PFSK-1 (cell line): ENCODE measurements at regions not wholly inside any gene's neighbourhood (a gene's known extent, or its start where the extent isn't known, plus 50 kb on each side); places are given as distances from the start of the nearest gene placed in this dataset.

Experiments used
- POLR2AphosphoS5 ChIP-seq: IDR thresholded peaks from 2 replicates; pipeline ENCODE4 v1.6.1; 2012; ENCODE audit warnings: low read depth, mild to moderate bottlenecking, control low read depth, low read length, moderate library complexity
- SIN3A ChIP-seq: IDR thresholded peaks from 2 replicates; pipeline ENCODE4 v1.6.1; 2012; ENCODE audit warnings: mild to moderate bottlenecking, low read length, moderate library complexity, borderline replicate concordance; ENCODE audit not compliant: insufficient read depth

DNA sequence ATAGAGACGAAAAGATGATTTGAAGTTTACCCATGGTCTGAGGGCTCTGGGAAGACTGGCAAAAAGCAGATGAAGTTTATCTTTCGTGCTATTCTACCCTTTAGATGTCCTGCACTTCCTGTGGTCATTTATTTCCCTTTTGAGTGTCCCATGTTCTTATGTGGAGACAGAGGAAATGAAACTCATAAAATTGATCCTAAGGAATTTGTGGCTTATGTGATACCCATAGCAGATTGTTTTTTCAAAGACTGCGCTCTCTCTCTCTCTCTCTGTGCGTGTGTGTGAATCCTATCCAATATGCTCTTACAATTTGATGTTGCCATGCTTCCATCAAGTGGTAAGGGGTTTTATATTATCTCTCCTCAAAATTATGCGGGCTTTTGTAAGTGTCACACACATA lies 607.5 kb upstream of the DPPA4 start:
- TF ChIP-seq SIN3A (no peak), POLR2AphosphoS5 (no peak)
